Keratinocyte (primary cell): ENCODE measurements at regions not wholly inside any gene's neighbourhood (a gene's known extent, or its start where the extent isn't known, plus 50 kb on each side); places are given as distances from the start of the nearest gene placed in this dataset.

Experiments used
- DNase-seq: peaks from one replicate; pipeline ENCODE4 v3.0.0-alpha.2; 2011; ENCODE audit warnings: low read depth, missing footprints, low spot score
- FAIRE-seq: peaks from 2 replicates; lab custom pipeline; 2011; peaks lifted over from hg19 to GRCh38; lab: Jason Lieb, UNC
- H2AFZ ChIP-seq: 2 replicates; pipeline ENCODE4 v1.6.0; 2012; ENCODE audit warnings: low read length, control low read depth, inconsistent platforms; ENCODE audit not compliant: control insufficient read depth
- H3K27ac ChIP-seq: 2 replicates; pipeline ENCODE4 v1.5.1; 2011; ENCODE audit warnings: low read length; ENCODE audit not compliant: control insufficient read depth, insufficient read depth
- H3K27me3 ChIP-seq: 3 replicates; pipeline ENCODE4 v1.6.0; 2011; ENCODE audit warnings: low read length; ENCODE audit not compliant: control insufficient read depth, insufficient read depth; ENCODE audit errors: extremely low read depth
- H3K36me3 ChIP-seq, 2 experiments: 2 replicates in 1 of 2; 3 replicates in 1 of 2; pipeline ENCODE4 v1.5.1; 2011; ENCODE audit warnings: low read length in 2 of 2, mild to moderate bottlenecking in 1 of 2; ENCODE audit not compliant: control insufficient read depth in 2 of 2, insufficient read depth in 2 of 2; ENCODE audit errors: extremely low read depth in 1 of 2
- H3K4me1 ChIP-seq: 3 replicates; pipeline ENCODE4 v1.5.1; 2011; ENCODE audit warnings: low read length; ENCODE audit not compliant: control insufficient read depth, insufficient read depth; ENCODE audit errors: extremely low read depth
- H3K4me2 ChIP-seq: 3 replicates; pipeline ENCODE4 v1.6.0; 2011; ENCODE audit warnings: low read depth, low read length; ENCODE audit not compliant: control insufficient read depth, insufficient read depth; ENCODE audit errors: extremely low read depth
- H3K4me3 ChIP-seq, 3 experiments: fragments of 200-600 bp in 1 of 3; sonication (generic) in 1 of 3; 2 replicates in 2 of 3; 3 replicates in 1 of 3; pipeline ENCODE4 v1.5.1; 2011 to 2016; ENCODE audit warnings: low read length in 3 of 3, mild to moderate bottlenecking in 3 of 3, control low read depth in 2 of 3, inconsistent platforms in 1 of 3, low read depth in 1 of 3, mixed read lengths in 1 of 3, mixed run types in 1 of 3, moderate library complexity in 1 of 3; ENCODE audit not compliant: control insufficient read depth in 2 of 3, insufficient read depth in 2 of 3; ENCODE audit errors: extremely low read depth in 1 of 3
- H3K79me2 ChIP-seq: 2 replicates; pipeline ENCODE4 v1.6.0; 2012; ENCODE audit warnings: low read length; ENCODE audit not compliant: control insufficient read depth, insufficient read depth
- H3K9ac ChIP-seq: 3 replicates; pipeline ENCODE4 v1.6.0; 2011; ENCODE audit warnings: low read length; ENCODE audit not compliant: control insufficient read depth, insufficient read depth; ENCODE audit errors: extremely low read depth
- H3K9me1 ChIP-seq: 3 replicates; pipeline ENCODE4 v1.6.0; 2011; ENCODE audit warnings: low read length; ENCODE audit not compliant: control insufficient read depth, insufficient read depth; ENCODE audit errors: extremely low read depth
- H3K9me3 ChIP-seq: 2 replicates; pipeline ENCODE4 v1.5.1; 2012; ENCODE audit warnings: low read depth, low read length; ENCODE audit not compliant: control insufficient read depth
- H4K20me1 ChIP-seq: 3 replicates; pipeline ENCODE4 v1.6.0; 2011; ENCODE audit warnings: low read length; ENCODE audit not compliant: control insufficient read depth, insufficient read depth; ENCODE audit errors: extremely low read depth
- CTCF ChIP-seq, 3 experiments: IDR thresholded peaks in 1 of 3; conservative IDR thresholded peaks in 1 of 3; optimal IDR thresholded peaks in 1 of 3; 2 replicates in 2 of 3; 3 replicates in 1 of 3; pipeline versions ENCODE3 to v1.5.1; 2011; ENCODE audit warnings: low read length in 3 of 3, mild to moderate bottlenecking in 3 of 3, moderate library complexity in 2 of 3, control low read depth in 1 of 3, inconsistent platforms in 1 of 3; ENCODE audit not compliant: insufficient read depth in 2 of 3; ENCODE audit errors: extremely low read depth in 1 of 3
- EZH2 ChIP-seq: IDR thresholded peaks from one replicate; pipeline ENCODE4 v1.6.1; 2012; ENCODE audit warnings: inconsistent platforms, mild to moderate bottlenecking, low read length, moderate library complexity
- dilution Hi-C: fragments of 300-500 bp; cut with MboI; formaldehyde crosslinking; loops from one replicate; pipeline ENCODE4 v1.7.0; 2020; ENCODE audit warnings: low sequenced_read_pairs; ENCODE audit not compliant: extremely low pct_ligation_motif_present

GRCh38 chr2:242011516-242011915 is 142.0 kb downstream of the RTP5 start:
- Histone ChIP-seq H3K9me3 (no peaks in the 10 kb centered on the region), H3K36me3 (no peaks in the 10 kb centered on the region), H3K4me3 (no peak overlapping the region), H3K27ac (no peak overlapping the region), H3K27me3 (peaks cover 12% of the 10 kb centered on the region), H3K79me2 (no peaks in the 10 kb centered on the region), H3K9ac (no peak overlapping the region), H4K20me1 (no peaks in the 10 kb centered on the region), H3K4me2 (no peak overlapping the region), H3K9me1 (no peaks in the 10 kb centered on the region), H2AFZ (no peak overlapping the region), H3K4me1 (no peaks in the 10 kb centered on the region)
- DNase-seq, result no peak
- dilution Hi-C loops, result no loop called here
- no peak for FAIRE-seq
- TF ChIP-seq CTCF (optimal IDR thresholded peaks at IDR 0.05 in 1 of 3, IDR thresholded peaks at IDR 0.05 in 1 of 3, conservative IDR thresholded peaks at IDR 0.05 in 1 of 3; ENCODE audit: extremely low read depth in 1 of 3, insufficient read depth in 2 of 3, low read length in 3 of 3) (no peak), EZH2 (no peak)

GRCh38 chr2:242011991-242012764 is 142.6 kb downstream of the RTP5 start:
- Histone ChIP-seq H4K20me1 (no peaks in the 10 kb centered on the region), H3K27ac (no peak overlapping the region), H3K4me2 (no peak overlapping the region), H3K4me1 (no peaks in the 10 kb centered on the region), H3K36me3 (no peaks in the 10 kb centered on the region), H3K27me3 (peaks cover 15% of the 10 kb centered on the region), H3K79me2 (no peaks in the 10 kb centered on the region), H3K9ac (no peak overlapping the region), H2AFZ (no peak overlapping the region), H3K9me3 (no peaks in the 10 kb centered on the region), H3K9me1 (no peaks in the 10 kb centered on the region), H3K4me3 (no peak overlapping the region)
- no peak for TF ChIP-seq CTCF (optimal IDR thresholded peaks at IDR 0.05 in 1 of 3, IDR thresholded peaks at IDR 0.05 in 1 of 3, conservative IDR thresholded peaks at IDR 0.05 in 1 of 3; ENCODE audit: extremely low read depth in 1 of 3, insufficient read depth in 2 of 3, low read length in 3 of 3)
- no peak for TF ChIP-seq EZH2
- dilution Hi-C loops, result no loop called here
- no peak for DNase-seq
- FAIRE-seq, result no peak
